HG03103 (cell line): ENCODE measurements at regions not wholly inside any gene's neighbourhood (a gene's known extent, or its start where the extent isn't known, plus 50 kb on each side); places are given as distances from the start of the nearest gene placed in this dataset.

Source experiments
- ATAC-seq: cut with Tn5 transposase; IDR thresholded peaks from one replicate; pipeline ENCODE4 v1.9.1; 2021; ENCODE audit warnings: low read depth; ENCODE audit not compliant: unreplicated experiment

DNA sequence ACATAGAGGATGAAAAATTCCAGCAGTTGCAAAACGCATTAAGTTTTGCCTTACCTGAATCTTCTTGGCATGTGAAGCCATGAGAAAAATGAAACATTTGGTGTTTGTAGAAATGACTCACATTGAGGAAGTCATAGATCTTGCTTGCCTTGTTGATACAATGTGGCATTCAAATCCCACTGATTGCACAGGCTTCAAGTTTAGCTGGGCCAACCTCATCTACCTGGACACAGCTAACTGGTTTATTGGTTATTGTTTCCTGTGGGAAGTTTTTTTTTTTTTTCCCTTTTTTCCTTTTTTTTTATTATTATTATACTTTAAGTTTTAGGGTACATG is 168.9 kb upstream of the C21orf91 start:
- ATAC-seq, result no peak

GRCh38 chr21:17987382-17988101 is 168.4 kb upstream of the C21orf91 start:
- ATAC-seq, result no peak

GRCh38 chr21:17981060-17981740 is 162.0 kb upstream of the C21orf91 start:
- ATAC-seq, result no peak

DNA sequence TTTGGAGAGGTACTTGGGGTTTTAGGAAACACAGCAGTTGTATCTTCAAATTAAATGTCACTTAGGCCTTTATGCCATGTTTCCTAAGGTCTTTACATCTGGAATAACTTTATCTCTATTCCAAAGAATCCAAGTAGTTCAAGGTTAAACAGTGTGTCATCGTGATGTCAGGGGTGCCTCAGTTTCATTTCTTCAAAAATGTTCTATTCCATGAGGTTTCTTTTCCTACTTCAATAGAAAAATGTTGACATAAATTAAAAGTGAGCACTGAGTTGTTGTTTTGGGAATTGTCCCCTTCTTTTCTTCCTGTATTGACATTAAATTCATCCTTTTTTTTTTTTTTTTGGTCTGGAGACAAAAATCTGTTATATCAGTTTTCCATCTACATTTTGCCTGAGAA is 160.6 kb upstream of the C21orf91 start:
- no peak for ATAC-seq

DNA sequence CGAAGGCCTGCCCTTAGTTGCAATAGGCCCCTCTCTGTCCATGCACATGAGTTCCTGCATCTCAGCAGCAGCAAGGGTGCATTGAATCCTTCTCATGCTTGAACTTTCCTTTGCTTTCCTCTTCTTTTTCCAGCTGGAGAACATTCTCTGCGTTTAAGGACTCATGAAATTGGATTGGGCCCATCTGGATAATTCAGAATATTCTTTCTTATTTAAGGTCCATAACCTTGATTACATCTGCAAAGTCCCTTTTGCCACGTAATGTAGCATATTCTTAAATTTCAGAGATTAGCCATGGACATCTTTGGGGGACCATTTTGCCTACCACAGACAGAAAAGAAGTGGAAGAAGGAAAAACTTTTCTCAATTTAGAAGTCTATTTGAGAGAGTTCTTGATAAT is 159.7 kb upstream of the C21orf91 start:
- no peak for ATAC-seq

DNA sequence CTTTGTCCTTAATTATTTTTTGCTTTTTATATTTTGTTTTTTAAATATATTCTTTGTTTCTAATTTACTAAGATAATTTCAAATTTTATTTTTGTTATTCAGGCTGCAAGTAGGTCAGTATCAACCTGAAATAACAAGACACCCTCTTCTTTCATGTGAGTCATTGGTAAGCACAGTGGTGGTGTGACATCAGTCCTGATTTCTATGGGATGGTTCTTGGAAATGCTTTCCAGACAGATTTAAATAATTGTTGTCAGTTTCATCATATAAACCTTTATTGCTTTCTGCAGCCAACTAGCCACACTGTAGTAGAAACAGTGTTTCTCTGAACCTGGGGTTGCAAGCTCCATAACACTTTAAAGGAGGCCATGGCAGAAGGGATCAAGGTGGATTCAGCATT is 157.5 kb upstream of the C21orf91 start:
- ATAC-seq, result no peak

DNA sequence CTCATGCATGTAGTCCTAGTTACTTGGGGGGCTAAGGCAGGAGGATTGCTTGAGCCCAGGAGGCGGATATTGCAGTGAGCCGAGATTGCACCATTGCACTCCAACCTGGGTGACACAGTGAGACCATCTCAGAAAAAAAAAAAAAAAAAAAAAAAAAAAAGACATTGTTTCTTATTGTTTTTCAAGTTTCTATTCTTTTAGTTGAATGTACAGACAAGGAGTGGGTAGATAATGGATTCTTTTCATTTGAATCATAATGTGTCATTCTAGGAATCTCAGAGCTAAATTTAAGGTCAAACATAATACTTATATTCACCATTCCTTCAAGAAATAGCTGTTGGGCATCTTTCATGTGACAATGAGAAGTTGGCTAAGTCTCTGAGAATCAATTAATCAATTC is 157.0 kb upstream of the C21orf91 start:
- ATAC-seq, result no peak

- ATAC-seq, result no peak
Observed at GRCh38 chr21:17967319-17967718, 148.2 kb upstream of the C21orf91 start.

GRCh38 chr21:17964716-17965115 is 145.6 kb upstream of the C21orf91 start:
- no peak for ATAC-seq

GRCh38 chr21:17964199-17964598 is 145.0 kb upstream of the C21orf91 start:
- no peak for ATAC-seq

DNA sequence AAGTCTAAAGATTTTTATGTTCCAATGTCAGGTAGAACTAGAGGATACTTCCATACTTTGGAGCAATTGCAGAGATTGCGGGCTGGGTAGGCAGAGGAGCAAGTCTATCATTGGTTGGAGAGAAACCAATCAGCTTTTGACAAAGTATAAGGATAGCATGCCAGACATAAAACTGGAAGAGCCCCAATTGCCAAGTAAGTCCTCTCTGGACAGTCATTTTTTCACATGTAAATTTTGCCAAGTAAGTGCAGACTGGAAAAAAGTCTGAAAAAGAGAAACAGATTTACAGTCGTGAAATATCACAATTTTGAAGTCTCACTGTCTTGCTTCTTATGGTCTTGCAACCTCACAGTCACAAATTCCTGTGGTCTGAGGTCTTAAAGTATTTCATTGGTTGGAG is 131.4 kb upstream of the C21orf91 start:
- ATAC-seq, result no peak

DNA sequence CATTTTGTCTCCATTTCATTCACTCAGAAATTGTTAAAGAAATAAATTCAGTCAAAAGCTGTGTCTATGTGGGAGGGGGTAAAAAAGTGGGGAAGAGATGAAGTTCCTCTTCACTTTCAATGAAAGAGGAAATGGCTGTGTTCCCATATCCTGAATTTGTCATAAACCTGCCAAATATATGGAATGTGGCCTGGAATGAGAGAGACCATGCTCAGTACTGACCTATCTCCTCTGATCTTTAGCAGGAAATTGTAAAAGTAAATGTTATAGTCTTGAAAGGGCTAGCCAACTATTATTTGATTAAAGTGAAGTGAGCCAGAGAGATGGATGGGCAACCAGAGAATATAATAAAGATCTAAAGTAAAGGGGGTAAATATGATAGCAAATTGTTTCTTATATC is 130.3 kb upstream of the C21orf91 start:
- ATAC-seq, result no peak

DNA sequence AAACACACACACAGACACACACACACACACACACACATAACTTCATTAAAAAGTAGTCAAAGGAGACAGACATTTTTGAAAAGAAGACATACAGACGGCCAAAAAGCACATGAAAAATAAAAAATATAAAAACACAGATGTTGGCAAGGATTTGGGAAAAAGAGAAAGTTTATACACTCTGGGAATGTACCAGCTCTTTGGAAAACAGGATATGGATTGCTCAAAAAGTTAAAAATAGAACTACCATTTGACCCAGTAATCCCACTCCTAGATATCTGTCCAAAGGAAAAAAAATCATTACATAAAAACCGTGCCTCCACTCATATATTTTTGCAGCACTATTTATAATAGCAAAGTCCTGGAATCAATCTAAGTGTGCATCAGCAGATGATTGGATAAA is 128.4 kb upstream of the C21orf91 start:
- no peak for ATAC-seq

GRCh38 chr21:17931080-17931479 is 111.9 kb upstream of the C21orf91 start:
- peak; percentile 74 for ATAC-seq

DNA sequence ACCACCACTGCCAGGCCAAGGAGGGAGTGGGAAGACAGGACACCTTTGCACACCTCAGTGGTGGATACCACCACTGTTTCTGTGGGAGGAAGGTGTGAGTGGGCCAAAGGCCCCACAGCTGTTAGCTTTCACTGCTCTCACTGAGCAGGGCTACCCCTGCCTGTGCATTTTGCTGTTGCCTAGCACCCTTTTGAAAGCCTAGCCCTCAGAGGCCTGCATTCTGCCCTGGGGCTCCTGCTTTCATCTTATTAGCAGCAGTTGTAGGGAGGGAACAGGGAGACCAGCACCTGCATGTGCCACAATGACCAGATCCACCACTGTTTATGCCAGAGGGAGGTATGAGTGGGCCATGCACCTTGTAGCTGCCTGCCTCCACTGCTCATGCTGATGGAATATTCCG is 110.9 kb upstream of the C21orf91 start:
- no peak for ATAC-seq

- no peak for ATAC-seq
Observed at GRCh38 chr21:17929510-17929909, 110.4 kb upstream of the C21orf91 start.

DNA sequence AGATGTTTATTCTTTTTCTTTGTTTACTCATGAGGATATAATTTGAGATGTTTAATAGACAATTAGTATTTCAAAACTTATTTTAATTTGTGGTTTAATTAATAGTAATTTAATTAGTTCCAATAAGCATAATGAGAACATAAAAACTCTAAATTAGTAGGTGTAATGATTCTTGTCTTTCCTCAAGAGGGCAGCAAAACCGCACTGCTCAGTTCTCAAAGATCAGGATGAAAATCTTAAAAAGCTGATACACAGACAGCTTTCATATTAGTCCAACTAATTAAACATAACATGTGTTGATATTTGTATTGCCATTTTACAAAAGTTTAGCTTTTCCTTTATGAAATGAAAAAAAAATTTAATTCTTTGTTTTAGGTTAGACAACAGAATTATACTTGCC is 106.7 kb upstream of the C21orf91 start:
- no peak for ATAC-seq

- peak; percentile 99 for ATAC-seq
Observed at GRCh38 chr21:17925000-17925610, 105.9 kb upstream of the C21orf91 start.

DNA sequence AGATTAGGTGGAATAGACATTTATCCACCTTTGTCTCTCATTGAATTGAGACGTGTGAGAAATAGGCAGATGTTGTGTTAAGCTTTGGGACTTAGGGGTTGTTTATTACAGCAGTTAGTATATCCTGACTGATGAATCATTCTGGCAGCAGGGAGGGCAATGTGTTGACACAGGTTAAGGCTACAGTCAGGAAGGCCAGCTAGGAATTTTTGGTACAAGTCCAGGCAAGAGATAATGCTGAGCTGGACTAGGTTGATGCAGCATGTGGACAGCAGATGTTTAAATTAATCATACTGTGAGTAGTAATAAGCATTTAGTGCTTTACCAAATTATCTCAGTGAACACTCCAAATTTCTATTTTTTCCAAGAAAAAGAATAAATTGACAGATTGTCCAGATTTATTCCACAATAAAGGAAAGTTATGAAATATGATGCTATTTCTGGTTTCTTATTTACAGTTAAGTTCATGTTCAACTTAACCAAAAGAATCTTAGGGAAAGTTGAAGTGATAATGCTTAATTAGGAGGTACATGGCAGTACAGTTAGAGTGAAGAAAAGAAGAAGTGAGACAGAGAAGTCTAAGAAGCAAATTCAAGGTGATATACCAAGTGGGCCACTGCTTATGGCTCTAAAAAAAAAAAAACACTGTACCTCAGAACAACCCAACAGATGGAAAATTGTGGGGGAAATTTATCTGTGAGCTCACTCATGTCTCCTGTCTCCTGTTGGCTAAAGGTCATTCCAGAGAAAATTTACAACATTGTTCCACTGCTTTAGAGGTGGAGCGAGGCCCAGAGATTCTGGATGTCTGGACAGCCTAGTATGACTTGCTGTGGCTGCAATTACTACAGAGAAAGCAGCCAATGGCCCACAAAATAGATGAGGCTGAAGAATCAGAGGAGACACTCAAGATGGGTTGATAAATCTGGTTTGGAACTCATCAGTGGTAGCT is 102.7 kb upstream of the C21orf91 start:
- ATAC-seq, result no peak

GRCh38 chr21:17915976-17916375 is 96.8 kb upstream of the C21orf91 start:
- ATAC-seq, result no peak

DNA sequence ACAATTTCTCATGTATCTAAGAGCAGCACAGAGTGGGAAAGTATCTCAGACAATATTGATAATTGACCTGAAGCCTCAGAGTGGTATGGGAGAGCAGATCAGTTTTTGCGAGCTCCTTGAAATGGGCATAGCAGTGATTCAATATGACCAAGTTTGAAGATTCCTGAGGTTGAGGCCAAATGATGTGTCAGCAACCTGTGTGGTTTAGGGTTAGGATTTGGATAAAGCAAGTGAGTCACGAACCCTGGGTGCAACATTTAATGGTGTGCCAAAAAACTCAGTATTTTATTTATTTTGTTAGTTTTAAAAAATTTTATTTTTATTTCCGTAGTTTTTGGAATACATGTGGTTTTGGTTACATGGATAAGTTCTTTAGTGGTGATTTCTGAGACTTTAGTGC is 92.5 kb upstream of the C21orf91 start:
- ATAC-seq, result no peak
